Panc1 (cell line): ENCODE measurements at regions not wholly inside any gene's neighbourhood (a gene's known extent, or its start where the extent isn't known, plus 50 kb on each side); places are given as distances from the start of the nearest gene placed in this dataset.

Experiments
- POLR2AphosphoS5 ChIP-seq: IDR thresholded peaks from 2 replicates; pipeline ENCODE4 v1.6.1; 2012; ENCODE audit warnings: mild to moderate bottlenecking, low read depth, low read length, moderate library complexity
- TCF7L2 ChIP-seq: IDR thresholded peaks from 2 replicates; pipeline ENCODE4 v1.6.1; 2011; ENCODE audit warnings: mild to moderate bottlenecking, low read depth, low read length, inconsistent platforms
- TF ChIP-seq, protein P1 (sequence below): fragments of 450-650 bp; IDR thresholded peaks from 2 replicates; pipeline ENCODE4 v1.5.1; 2017; ENCODE audit warnings: mild to moderate bottlenecking

DNA sequence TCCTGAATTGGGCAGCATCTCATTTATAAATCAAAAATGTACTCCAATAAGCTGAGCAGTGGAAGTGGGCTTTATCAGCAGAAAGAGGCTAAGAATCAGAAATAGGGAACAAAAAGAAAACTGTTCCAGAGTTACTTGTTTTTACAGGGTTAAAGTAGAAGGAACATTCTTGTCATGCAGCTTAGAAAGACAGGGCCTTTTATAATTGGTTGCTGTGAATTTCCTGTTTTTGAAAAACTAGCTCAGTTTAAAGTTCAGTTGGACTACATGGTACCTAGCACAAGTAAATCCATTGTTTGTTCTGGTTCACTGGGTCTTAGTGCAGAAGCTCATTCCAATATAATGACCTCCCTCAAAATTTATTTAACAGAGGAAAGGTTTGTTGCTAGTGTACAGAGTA is 200.8 kb downstream of the GRIA2 start:
- TF ChIP-seq, protein P1, sequence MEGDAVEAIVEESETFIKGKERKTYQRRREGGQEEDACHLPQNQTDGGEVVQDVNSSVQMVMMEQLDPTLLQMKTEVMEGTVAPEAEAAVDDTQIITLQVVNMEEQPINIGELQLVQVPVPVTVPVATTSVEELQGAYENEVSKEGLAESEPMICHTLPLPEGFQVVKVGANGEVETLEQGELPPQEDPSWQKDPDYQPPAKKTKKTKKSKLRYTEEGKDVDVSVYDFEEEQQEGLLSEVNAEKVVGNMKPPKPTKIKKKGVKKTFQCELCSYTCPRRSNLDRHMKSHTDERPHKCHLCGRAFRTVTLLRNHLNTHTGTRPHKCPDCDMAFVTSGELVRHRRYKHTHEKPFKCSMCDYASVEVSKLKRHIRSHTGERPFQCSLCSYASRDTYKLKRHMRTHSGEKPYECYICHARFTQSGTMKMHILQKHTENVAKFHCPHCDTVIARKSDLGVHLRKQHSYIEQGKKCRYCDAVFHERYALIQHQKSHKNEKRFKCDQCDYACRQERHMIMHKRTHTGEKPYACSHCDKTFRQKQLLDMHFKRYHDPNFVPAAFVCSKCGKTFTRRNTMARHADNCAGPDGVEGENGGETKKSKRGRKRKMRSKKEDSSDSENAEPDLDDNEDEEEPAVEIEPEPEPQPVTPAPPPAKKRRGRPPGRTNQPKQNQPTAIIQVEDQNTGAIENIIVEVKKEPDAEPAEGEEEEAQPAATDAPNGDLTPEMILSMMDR: no peak
- TF ChIP-seq POLR2AphosphoS5 (no peak), TCF7L2 (no peak)
